Putamen (tissue), 1 donor: ENCODE measurements at regions not wholly inside any gene's neighbourhood (a gene's known extent, or its start where the extent isn't known, plus 50 kb on each side); places are given as distances from the start of the nearest gene placed in this dataset.
A peak's percentile ranks its signal among the peaks of the same experiment; 100 is the strongest.

Source experiments
- DNase-seq: peaks from one replicate; pipeline ENCODE4 v3.0.0-alpha.2; 2016; ENCODE audit warnings: low spot score

DNA sequence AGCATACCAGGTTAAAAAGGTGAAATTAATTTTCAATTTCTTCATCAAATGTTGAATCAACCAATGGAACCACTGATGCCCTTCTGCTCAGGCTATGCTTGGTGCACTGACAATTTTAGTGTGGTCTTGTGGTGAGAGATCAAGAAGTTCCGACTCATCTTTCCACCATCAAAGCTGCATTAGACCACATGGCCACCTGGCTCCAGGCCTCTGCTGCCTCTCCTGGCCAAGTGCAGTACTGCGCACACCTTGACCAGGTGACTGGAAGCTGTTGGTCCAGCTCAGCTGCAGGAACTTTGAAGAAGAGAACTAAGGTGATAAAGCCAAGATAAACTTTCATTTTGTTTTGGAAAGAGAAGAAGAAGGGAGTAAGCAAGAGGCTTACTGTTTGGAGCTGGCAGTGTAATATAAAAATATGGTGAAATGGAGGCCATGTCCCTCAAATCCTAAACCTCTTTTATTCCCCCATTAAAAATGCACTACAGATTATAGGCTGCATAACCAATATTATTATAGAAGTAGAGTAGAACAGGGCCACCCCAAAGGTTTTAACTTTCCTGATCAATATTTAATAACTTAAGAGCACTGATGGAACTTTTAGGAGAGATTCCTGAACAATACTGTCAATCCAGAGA is 315.5 kb upstream of the C9orf72 start:
- no peak for DNase-seq

DNA sequence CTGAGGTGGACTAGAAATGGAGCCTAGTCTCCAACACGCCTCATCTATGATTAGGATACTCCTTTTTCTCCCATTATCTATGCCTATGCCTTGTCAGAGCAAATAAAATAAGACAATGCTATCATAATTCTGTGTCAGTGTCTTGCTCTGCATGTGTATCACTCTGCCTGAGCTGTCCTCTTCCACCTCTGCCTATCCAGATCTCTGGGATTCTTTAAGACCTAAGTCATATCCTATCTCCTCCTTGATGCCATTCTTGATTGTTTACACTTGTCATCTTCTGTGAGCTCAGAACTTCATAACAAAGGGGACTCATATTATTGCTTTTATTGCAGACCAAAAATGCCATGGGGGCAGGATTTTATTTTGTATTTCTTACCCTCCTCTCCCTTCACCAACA is 351.2 kb upstream of the C9orf72 start:
- DNase-seq, result no peak

DNA sequence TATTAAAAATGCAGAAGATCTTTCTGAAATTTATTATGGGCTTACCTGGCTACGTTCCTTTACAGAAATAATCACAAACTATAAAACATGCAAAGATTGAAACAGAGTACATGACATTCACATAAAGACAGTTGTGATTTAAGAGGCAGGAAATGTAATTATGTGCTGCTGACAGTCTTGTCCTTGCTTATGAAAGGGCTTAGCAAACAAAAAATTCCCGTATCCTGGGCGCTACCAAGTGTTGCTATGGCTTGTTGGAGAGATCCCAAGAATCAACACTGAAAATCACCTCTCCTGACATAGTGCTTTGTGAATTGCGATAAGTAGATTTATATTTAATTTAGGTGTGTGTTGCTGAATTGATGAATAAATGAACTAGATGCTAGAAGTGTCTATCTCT is 352.5 kb upstream of the C9orf72 start:
- no peak for DNase-seq

DNA sequence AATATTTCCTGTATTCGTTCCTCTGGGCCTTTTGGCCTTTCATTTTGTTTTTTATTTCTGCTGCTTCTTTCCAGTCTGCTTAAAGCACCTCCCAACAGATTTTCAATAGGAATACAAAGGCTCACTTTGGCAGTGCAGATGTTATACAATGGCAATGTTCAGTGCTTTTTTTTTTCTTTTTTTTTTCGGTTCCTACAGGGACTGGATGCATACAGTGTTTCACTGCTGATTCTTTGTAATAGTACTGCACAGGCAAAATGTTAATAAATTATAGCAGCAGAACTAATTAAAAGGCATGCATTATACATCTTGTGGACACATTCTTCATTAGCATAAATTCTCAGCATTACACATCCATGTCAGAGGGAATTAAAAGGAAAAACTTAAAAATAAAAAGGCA is 356.6 kb upstream of the C9orf72 start:
- DNase-seq, result no peak

DNA sequence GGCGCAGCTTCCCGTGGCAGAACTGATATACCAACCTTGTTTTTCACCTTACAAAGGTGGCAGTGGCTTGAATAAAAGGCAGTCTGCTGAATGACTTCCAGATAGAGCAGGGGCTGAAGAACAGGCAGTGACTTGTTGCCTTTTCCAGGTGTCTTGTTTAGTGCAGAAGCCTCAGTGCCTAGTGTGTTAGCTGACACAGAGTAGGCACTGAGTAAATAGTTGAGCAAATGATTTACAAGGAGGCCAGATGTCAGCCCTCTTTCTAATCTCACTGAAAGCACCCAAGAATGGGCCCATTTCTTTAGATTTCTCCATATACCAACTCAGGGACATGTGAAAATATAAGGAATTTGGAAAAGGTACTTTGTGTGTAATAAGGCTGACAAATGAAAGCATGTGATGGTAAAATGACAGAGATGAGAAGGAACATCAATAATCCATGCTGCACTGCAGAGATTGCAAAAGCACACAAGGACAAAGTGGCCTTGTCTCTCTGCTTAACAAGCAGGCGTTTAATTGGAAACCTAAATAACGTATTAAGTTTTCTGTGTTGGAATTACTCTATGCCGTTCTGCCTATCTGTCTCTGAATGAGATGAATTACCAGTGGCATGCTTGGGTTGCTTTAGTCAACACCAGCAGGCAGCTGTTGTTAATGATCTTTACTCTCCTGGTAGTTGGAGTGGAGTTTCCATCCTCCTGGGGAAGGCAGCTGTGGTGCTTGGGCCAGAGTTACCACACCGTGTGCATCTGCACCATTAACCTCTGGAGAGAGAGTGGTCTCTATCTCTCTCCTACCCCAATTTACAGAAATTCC is 360.1 kb upstream of the C9orf72 start:
- no peak for DNase-seq

DNA sequence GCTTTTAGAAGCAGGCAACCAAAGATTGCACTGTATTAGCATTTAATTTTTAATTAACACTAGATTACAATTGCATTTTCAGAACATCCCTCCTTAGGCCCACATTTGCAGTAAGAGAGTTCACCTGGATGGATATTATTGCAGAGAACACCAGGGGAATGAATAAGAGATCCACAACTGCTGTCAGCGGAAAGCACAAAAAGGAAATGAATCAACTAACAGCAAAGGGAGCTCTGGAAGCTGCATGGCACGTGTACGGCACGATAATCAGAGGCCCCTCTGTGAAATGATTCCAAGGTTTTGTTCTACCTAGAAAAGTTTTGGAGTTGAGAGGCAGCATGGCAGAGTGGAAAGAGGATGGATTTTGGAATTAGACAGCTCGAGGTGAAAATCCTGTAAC is 361.2 kb upstream of the C9orf72 start:
- DNase-seq, result no peak

DNA sequence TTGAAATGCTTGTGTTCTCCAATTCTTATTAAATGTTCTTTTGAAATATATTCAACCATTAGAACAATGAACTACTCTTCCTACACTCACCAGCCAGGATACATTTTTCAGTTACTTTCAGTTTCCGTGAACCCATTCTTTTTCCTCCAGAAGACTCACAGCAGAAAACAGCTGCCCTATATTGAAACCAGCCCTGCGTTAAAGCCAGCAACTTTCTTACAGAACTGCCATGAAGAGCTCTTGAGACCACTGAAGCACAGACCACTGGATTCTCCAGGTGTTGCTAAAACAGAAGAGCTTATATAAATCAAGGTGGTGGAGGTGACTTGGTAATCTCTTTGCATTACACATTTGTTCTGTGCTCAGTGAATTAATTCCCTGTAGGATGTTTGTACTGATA is 365.9 kb upstream of the C9orf72 start:
- DNase-seq, result no peak

DNA sequence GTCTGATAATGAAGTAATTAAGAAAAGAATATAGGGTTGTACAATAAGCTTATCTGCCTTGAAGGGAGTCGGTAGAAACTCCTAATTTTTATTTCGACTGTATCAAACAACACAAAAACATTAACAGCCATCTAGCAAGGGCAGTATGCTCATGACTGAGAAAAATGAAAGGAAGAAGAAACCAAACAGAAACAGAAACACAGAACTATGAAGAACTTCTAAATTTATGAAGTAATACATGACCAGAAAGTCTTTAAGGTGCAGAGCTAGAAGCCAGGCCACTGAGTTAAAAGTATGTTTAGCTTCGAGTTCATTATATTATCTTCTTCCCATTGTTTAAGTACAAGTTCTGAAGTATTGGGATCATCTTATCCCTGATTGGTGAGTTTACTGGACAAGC is 367.3 kb upstream of the C9orf72 start:
- DNase-seq, result no peak

DNA sequence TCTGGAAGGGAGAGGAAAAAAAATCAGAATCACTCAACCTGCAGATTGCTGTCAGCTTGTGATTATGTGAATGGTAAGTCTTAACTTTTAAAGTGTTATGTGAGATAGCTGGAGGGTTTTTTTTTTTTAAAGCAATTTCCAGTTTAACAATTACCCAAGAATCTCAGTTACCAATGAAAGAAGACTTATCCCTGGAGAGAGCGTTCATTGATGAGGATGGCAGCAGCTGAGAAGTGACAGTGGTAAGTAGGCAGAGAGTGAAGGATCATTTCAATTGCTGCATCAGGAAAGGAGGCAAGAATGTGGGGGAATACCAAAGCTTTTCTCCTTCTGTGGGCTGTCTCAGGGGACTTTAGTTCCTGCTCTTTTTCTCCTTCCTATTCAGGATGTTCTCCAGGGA is 370.2 kb upstream of the C9orf72 start:
- DNase-seq, result peak; percentile 70

DNA sequence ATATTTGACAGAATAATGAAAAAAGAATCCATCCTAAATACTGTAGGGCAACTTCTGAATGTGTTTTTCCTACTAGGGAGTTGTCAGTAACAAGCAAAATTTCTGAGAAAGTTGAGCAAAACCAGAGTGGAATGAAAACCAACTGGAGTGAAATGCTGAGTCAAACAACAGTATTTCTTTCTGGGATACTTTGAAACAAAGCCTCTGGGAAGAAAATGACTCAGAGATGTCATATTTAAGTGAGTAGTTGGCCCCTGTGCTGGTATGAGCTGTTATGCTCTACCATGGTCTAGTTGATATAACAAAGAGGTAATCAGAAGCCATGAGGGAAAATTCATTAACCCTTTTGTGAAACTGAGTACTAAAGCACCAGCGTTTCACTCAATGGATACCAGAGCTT is 372.1 kb upstream of the C9orf72 start:
- no peak for DNase-seq

DNA sequence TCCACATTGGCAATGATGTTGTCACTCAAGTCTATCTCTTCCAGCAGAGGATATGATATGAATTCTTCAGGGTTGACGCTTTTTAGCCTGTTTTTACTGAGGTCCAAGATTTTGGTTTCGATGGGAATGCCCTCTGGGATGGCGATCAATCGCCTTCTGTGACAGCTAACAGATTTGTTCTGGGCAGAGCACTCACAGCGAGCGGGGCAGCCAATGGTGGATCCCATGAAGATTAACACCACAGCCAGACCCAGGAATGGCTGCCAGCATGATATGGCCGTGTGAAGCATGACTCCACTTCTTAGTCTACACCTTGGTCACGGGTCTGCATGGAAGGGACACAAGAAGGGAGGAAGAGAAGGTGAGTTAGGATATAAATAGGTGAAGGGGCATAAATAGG is 377.1 kb upstream of the C9orf72 start:
- DNase-seq, result no peak

DNA sequence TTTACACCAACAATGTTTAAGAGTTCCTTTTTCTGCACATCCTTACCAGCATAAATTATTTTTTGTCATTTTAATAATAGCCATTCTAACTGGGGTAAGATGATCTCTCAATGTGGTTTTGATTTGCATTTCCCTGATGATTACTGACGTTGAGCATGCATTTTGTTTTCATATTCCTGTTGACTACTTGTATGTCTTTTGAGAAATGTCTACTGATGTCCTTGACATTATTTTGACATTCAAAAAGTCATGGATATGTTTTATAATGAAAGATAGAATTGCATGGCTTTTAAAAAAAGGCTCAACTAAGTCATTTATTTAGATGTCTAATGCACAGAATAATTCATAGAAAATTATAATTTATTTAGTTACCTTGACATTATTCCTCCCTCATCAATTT is 381.6 kb upstream of the C9orf72 start:
- DNase-seq, result no peak

DNA sequence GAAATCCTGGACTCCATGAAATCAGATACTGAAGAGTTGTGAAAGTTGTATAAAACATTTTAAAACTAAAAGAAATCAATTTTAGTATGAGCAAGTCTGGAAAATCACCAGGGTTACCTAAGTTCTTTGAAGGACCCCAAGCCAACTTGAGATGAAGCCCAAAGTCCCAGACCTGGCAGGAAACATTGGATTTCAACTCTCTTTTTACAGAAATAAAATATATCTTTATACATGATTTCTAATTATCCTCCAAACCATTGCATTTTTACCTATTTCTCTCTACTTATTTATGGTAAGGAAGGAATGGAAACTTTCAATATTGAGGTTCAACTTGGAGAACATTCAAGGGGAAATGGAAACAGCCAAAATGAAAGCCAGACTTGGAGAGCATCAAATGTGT is 390.6 kb upstream of the C9orf72 start:
- DNase-seq, result no peak

DNA sequence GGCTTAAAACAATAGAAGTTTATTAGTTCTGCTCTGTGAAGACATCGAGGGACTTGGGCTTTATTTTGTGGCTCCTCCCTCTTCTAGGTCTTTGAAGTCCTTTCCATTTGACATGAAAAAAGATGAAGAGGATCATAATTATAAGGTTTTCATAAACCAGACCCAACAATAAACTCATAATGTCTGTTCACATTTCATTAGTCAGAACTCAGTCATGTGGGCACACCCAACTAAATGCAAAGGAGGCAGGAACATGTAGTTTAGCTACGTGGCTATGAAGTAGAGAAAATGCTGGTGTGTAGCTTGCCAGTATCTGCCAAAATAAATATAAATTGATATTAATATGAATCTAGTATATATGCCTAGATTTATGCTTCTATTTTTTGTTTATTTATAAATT is 393.9 kb upstream of the C9orf72 start:
- no peak for DNase-seq

DNA sequence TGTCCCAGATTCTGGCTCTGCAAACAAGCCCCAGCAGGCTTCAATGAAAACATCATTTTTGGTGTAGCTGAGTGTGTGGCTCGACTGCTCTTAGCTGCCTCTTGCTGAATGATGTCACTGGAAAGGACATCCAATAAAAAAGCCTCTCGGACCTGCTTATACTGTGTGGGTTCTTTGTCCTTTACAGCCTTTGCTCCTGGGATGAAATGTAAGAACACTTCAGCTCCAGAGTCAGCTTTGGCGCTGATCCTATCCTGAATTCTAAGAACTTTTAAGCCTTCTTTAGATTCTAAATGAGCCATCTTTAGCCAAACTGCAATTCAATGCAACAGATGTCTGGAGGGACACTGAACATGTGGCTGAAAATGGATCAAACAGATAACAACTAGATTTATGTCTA is 404.6 kb upstream of the C9orf72 start:
- no peak for DNase-seq

DNA sequence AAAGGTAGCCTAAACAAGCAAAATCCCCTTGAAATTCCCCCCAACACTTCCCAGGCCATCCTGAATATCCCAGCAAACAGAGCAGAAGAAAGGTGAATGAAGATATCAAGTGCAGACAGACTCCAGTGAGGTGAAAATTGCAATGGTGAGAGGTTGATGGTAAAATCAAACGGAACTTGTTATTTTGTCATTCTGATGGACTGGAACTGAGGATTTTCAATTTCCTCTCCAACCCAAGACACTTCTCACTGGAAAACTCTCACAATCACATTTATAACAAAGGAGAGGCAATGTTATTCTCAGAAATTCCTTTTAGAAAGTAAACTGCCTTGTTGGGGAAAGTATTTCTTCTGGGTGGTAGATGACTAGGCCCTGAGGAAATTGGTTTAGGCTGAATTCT is 412.4 kb upstream of the C9orf72 start:
- no peak for DNase-seq

DNA sequence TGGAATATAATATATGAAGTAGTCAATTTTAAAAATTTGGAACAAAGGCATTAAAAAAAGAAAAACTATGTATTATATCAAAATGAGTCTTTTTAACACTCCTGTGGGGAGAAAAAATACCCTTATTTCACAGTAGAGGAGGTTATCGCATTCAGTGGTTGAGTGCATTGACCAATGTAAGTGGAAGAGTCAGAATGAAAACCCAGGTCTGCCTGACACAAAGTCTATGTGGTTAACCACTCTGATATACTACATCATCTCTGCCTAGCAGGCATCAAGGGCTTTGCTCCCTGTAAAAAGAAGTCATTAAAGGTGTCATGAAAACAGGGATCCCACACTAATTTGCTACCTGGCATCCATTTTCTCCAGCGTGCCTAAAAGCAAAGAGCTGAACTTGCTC is 417.2 kb upstream of the C9orf72 start:
- no peak for DNase-seq

DNA sequence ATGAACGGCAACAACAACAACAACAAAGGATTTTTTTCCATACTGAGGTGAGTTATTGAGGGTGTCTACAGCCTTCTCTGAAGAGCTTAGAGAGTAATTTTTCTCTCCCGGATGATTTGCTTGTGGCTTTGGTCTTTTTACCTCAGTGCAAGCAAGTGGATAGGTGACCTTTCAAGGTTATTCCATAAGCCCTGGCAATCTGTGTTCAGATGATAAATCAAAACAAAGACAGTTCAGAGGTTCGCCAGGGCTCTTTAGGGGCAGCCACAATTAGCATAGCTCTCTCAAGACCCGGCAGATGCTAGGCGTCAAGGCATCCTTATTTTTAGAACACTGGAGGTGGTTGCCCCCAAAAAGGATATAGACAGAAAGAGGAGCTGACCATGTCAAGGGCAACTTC is 417.9 kb upstream of the C9orf72 start:
- no peak for DNase-seq

DNA sequence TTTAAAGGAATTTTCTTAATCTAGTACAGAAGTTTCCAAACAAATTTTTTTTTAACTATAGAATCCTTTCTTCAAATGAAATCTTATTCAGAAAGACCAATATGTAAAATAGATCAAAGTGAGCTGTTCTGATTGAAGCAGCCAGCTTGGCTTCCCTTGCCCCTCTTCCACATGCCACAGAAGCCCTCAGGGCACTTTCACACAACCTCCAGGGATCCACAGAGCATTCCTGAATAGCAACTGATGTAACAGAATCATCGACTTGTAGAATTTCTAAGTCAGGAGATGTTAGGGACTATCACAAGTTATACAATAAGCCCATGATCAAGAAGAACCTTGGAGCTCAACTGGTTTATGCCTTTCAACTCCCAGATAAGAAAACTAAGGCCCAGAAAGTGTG is 427.8 kb upstream of the C9orf72 start:
- DNase-seq, result no peak

DNA sequence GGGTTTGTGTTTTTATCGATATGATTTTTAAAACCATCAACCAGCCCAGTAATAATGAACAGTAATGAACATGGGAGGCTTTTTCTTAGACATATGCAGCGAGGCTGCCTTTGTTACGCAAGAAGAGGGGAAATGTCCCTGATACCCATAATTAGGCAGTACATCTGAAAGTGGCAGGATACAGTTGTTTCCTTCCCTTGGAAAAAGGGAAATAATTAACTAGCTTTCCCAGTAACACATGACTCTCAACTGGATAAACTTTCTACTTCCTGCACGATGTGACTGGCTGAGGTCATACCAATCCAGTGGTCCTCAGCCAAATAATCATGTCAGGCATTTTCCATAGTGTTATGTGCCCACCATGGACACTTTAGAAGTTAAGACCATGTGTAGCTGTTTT is 431.6 kb upstream of the C9orf72 start:
- DNase-seq, result no peak

DNA sequence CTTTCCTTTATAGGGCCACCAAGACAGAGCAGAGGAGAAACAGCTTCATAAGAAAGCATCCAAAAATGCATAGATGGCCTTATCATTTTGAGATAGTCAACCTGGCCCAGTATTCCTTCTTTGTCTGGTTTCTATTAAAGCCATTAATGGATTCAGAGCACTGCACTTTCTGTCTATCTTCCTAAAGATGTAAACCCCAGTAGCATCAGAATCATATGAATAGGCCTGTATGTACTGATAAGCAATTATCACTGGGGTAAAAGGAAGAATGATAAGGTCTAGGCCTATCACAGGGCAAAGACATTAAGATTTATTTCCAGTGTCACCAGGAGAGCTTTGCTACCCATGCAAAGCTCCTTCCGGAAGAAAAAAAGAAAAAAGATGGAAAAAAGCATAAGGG is 432.5 kb upstream of the C9orf72 start:
- no peak for DNase-seq

DNA sequence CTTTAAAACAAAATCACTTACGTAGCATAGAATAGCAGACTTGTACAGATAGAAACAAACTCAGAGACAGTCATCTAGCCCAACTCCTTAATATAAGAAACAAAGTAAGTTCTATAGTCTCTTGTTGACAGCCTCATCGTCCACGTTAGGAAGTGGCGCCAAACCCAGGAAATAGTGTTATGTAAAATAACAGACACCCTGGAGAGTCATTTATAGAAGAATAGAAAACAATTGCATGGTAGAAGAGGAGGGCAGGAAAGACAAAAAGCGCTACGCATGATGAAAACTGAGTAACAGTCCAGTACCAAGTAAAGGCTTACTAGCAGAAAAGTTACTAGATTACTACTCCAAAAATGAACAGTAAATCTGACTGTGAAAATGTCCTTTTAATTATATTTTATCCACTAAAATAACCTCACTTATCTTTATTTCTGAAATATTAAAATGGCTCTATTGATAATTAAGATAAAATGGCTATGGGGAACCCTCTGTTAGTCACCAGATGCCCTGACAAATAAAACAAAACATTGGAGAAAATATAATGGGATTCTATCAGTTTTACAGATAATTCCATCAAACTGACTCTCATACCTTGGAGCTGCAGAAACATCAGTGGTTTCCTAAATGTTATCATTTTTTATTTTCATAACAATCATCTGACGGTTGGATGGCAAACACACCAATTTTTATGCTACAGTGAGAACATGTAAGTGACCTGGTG is 434.0 kb upstream of the C9orf72 start:
- DNase-seq, result no peak

DNA sequence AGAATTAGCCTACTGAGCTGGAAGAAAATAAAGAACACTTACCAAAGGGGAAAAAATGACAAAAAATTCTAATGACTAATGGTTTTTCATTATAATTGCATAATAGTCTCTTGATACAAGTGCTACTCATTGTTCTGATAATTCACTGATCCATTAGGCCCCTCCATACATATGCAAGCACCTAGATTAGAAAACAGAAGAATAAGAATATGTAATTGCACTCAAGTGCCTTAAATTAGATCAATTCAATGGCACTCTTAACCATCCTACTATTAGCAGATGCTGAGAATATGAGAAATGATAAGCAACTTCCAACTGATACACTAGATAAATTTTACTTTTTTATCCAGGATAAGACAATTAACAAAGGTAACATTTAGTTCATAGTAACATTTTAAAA is 440.9 kb upstream of the C9orf72 start:
- no peak for DNase-seq
